ENCODE measurements at regions not wholly inside any gene's neighbourhood (a gene's known extent, or its start where the extent isn't known, plus 50 kb on each side); places are given as distances from the start of the nearest gene placed in this dataset.
"Not testable (repeated sequence)": the region's sequence is repeated elsewhere in the genome, so short reads cannot be mapped to it uniquely, and the experiment has no call there.

DNA sequence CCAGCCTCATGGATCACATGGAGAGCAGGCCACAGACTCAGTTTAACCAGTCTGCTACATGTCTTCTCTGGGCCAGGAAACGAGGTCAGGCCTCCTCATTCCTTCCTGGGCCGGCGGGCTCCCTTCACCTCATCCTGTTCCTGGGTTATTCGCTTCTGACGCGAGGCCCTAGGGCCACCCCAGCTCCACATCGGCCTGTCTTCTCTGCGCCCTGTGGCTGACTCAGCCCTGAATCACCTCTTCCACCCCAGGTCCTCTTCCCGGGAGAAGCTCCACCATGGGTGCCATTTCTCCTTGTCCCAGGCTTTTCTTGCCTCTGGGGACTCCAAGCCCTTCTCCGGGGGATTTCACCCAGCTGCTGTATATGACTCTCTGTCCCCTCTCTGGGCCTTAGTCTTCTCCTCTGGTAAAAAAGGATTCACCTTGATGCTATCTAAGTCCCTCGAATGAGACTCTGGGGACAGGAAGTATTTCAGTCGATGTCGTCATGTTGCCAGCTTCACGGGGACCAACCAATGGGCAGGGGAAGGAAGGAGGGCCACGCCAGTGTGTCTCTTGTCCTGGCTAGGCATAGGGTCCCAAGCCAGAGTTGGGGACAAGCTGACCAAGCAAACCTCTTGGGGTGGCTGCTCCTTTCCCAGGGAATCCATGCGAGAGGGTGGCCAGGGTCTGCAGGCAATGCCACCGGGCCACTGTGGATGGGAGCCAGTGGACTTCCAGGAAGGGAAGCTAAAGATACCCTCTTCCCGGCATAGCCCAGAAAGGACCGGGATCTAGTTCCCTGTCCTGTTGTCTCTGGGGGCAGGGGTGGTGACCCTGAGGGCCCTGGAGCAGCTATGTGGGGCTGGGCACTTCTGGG is 58.7 kb downstream of the SOCS3 start:
- no peak overlapping the region for H3K27ac Mint-ChIP-seq (ENCODE audit: unreplicated experiment)
- no peaks in the 10 kb centered on the region for H3K27me3 Mint-ChIP-seq (ENCODE audit: unreplicated experiment)
- no peaks in the 10 kb centered on the region for H3K9me3 Mint-ChIP-seq (ENCODE audit: low read depth, unreplicated experiment)
- intact Hi-C loops (cut with micrococcal nuclease; ENCODE audit: unreplicated experiment) = no loop called here
- no peaks in the 10 kb centered on the region for H3K4me1 Mint-ChIP-seq (ENCODE audit: low read depth, unreplicated experiment)
- TF ChIP-seq, protein P1, sequence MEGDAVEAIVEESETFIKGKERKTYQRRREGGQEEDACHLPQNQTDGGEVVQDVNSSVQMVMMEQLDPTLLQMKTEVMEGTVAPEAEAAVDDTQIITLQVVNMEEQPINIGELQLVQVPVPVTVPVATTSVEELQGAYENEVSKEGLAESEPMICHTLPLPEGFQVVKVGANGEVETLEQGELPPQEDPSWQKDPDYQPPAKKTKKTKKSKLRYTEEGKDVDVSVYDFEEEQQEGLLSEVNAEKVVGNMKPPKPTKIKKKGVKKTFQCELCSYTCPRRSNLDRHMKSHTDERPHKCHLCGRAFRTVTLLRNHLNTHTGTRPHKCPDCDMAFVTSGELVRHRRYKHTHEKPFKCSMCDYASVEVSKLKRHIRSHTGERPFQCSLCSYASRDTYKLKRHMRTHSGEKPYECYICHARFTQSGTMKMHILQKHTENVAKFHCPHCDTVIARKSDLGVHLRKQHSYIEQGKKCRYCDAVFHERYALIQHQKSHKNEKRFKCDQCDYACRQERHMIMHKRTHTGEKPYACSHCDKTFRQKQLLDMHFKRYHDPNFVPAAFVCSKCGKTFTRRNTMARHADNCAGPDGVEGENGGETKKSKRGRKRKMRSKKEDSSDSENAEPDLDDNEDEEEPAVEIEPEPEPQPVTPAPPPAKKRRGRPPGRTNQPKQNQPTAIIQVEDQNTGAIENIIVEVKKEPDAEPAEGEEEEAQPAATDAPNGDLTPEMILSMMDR (IDR thresholded peaks at IDR 0.05; ENCODE audit: unreplicated experiment) = no peak
- H3K36me3 Mint-ChIP-seq (ENCODE audit: insufficient read depth, unreplicated experiment) = no peaks in the 10 kb centered on the region
- CTCF ChIA-PET = no interaction called here
- no peak for DNase-seq
- H3K4me3 Mint-ChIP-seq (ENCODE audit: low read depth, unreplicated experiment) = no peak overlapping the region
- no TSS peak for BruUV-seq (replicated peaks)

DNA sequence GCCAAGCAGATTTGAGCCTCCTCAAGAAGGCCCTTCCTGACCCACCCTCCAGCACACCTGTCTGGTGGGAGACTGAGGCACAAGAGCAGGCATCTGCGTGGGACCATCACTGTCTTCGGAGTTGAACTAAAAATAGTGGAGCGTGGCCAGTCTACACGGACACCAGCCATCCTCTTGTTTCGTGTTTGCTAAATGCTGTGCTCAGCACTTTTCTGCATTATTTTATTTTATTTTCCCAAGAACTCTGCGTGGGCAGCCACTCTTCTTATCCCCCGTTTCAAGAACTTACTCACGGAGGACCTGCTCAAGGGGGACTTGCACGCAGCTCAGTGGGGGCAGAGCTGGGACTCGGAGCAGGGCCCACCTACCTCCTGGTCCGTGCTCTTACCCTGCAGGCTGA is 60.8 kb downstream of the SOCS3 start:
- no TSS peak for BruUV-seq (replicated peaks)
- Mint-ChIP-seq H3K9me3 (ENCODE audit: low read depth, unreplicated experiment) (no peaks in the 10 kb centered on the region), H3K27me3 (ENCODE audit: unreplicated experiment) (no peaks in the 10 kb centered on the region), H3K4me3 (ENCODE audit: low read depth, unreplicated experiment) (no peak overlapping the region), H3K4me1 (ENCODE audit: low read depth, unreplicated experiment) (no peaks in the 10 kb centered on the region), H3K27ac (ENCODE audit: unreplicated experiment) (no peak overlapping the region), H3K36me3 (ENCODE audit: insufficient read depth, unreplicated experiment) (peaks cover 3% of the 10 kb centered on the region)
- TF ChIP-seq, protein P1 (IDR thresholded peaks at IDR 0.05; ENCODE audit: unreplicated experiment) = no peak
- CTCF ChIA-PET = interaction anchor here (0.7 to 0.9 kb wide), 2 partner anchors 9 to 37 kb away, joined by 3 read pairs; no protein-coding TSS in a partner anchor
- no peak for DNase-seq
- intact Hi-C loops (cut with micrococcal nuclease; ENCODE audit: unreplicated experiment) = no loop called here

DNA sequence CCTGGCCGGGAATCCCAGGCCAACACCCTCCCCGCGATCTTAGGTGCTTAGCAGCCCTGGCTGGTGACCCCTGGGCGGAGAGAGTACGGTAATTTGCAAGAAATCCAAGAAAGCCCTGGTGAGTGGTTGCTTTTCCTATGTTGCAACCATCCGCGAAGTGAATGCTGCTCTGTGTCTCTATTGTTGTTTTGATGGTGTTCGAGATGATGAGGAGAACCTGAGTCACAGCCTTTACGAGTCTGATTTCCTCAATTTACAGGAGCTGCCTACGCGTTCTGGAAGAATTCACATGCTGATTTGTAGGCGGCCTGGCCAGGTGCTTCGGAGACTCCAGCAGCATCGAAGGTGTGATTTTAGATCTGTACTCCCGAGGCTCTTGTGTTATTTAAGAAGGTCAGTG is 63.3 kb downstream of the TMEM235 start:
- Mint-ChIP-seq H3K27me3 (ENCODE audit: unreplicated experiment) (no peaks in the 10 kb centered on the region), H3K36me3 (ENCODE audit: insufficient read depth, unreplicated experiment) (peaks cover 4% of the 10 kb centered on the region), H3K4me3 (ENCODE audit: low read depth, unreplicated experiment) (no peak overlapping the region), H3K9me3 (ENCODE audit: low read depth, unreplicated experiment) (no peaks in the 10 kb centered on the region), H3K4me1 (ENCODE audit: low read depth, unreplicated experiment) (no peaks in the 10 kb centered on the region), H3K27ac (ENCODE audit: unreplicated experiment) (no peak overlapping the region)
- TF ChIP-seq, protein P1 (IDR thresholded peaks at IDR 0.05; ENCODE audit: unreplicated experiment) = no peak
- BruUV-seq (replicated peaks) = no TSS peak
- intact Hi-C loops (cut with micrococcal nuclease; ENCODE audit: unreplicated experiment) = no loop called here
- CTCF ChIA-PET = no interaction called here
- DNase-seq = no peak

DNA sequence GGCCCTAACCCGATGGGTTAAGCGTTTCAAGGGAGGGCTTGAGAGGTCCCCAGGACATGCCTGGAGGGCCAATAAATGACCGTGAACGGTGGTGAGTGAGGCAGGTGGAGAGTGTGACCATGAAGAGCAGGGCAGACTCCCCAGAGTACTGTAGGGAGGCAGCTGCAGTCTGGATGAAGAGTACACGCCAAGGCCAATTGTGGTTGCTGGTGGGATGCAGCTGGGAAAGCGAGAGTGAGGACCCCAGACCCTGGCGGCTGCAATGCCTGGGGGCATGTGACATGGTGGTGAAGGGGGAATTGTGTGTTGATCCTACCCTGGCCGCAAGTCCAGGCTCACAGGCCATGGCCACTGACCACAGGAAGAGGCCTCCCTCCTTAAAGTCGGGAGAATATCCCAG is 62.9 kb downstream of the TMEM235 start:
- DNase-seq = no peak
- TF ChIP-seq, protein P1 (IDR thresholded peaks at IDR 0.05; ENCODE audit: unreplicated experiment) = no peak
- CTCF ChIA-PET = no interaction called here
- H3K4me3 Mint-ChIP-seq (ENCODE audit: low read depth, unreplicated experiment) = no peak overlapping the region
- BruUV-seq (replicated peaks) = no TSS peak
- intact Hi-C loops (cut with micrococcal nuclease; ENCODE audit: unreplicated experiment) = no loop called here
- no peaks in the 10 kb centered on the region for H3K9me3 Mint-ChIP-seq (ENCODE audit: low read depth, unreplicated experiment)
- peaks cover 4% of the 10 kb centered on the region for H3K36me3 Mint-ChIP-seq (ENCODE audit: insufficient read depth, unreplicated experiment)
- no peaks in the 10 kb centered on the region for H3K4me1 Mint-ChIP-seq (ENCODE audit: low read depth, unreplicated experiment)
- H3K27ac Mint-ChIP-seq (ENCODE audit: unreplicated experiment) = no peak overlapping the region
- no peaks in the 10 kb centered on the region for H3K27me3 Mint-ChIP-seq (ENCODE audit: unreplicated experiment)

DNA sequence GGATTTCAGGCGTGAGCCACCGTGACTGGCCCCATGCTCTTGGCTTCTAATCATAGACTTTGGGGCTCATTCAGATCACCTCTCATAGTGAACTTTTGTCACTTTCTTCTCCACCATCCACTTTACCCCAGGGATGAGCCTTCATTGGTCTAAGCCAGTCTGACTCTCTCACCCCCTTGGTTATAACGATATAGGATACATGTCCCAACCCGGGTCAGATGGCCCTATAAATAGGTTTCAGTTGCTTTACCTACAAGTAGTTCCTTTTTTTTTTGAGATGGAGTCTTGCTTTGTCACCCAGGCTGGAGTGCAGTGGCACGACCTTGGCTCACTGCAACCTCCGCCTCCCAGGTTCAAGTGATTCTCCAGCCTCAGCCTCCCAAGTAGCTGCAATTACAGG is 61.7 kb downstream of the TMEM235 start:
- H3K9me3 Mint-ChIP-seq (ENCODE audit: low read depth, unreplicated experiment); H3K27me3 Mint-ChIP-seq (ENCODE audit: unreplicated experiment); H3K36me3 Mint-ChIP-seq (ENCODE audit: insufficient read depth, unreplicated experiment); H3K4me3 Mint-ChIP-seq (ENCODE audit: low read depth, unreplicated experiment); DNase-seq; BruUV-seq (replicated peaks); CTCF ChIA-PET; H3K27ac Mint-ChIP-seq (ENCODE audit: unreplicated experiment); H3K4me1 Mint-ChIP-seq (ENCODE audit: low read depth, unreplicated experiment); intact Hi-C loops (cut with micrococcal nuclease; ENCODE audit: unreplicated experiment): not testable (repeated sequence)
